Esophagus (tissue), 2 donors: ENCODE measurements at regions not wholly inside any gene's neighbourhood (a gene's known extent, or its start where the extent isn't known, plus 50 kb on each side); places are given as distances from the start of the nearest gene placed in this dataset.

Source experiments
- H3K27ac ChIP-seq, 2 donors: one replicate each; pipeline ENCODE4 v1.5.1; 2013; ENCODE audit warnings: low read depth in 2 of 2, mild to moderate bottlenecking in 2 of 2, inconsistent platforms in 1 of 2, low read length in 1 of 2, moderate library complexity in 1 of 2
- H3K27me3 ChIP-seq, 2 donors: one replicate each; pipeline ENCODE4 v1.6.1; 2013; ENCODE audit warnings: low read length in 2 of 2, control low read depth in 1 of 2, mild to moderate bottlenecking in 1 of 2; ENCODE audit not compliant: insufficient read depth in 2 of 2, control insufficient read depth in 1 of 2
- H3K36me3 ChIP-seq, 2 donors: one replicate each; pipeline ENCODE4 v1.6.1; 2013; ENCODE audit warnings: low read length in 1 of 2; ENCODE audit not compliant: control insufficient read depth in 2 of 2, insufficient read depth in 2 of 2
- H3K4me1 ChIP-seq, 2 donors: one replicate each; pipeline ENCODE4 v1.6.1; 2013; ENCODE audit warnings: low read length in 1 of 2; ENCODE audit not compliant: control insufficient read depth in 2 of 2, insufficient read depth in 2 of 2
- H3K4me3 ChIP-seq, 2 donors: one replicate each; pipeline ENCODE4 v1.5.1; 2013; ENCODE audit warnings: low read length in 2 of 2, mild to moderate bottlenecking in 2 of 2, low read depth in 1 of 2, moderate library complexity in 1 of 2
- H3K9me3 ChIP-seq, 2 donors: one replicate each; pipeline ENCODE4 v1.6.1; 2013; ENCODE audit warnings: mild to moderate bottlenecking in 2 of 2, low read depth in 1 of 2, low read length in 1 of 2, moderate library complexity in 1 of 2; ENCODE audit not compliant: control insufficient read depth in 2 of 2, insufficient read depth in 1 of 2
- WGBS, 2 donors: extraction: QIAGEN DNeasy Blood & Tissue Kit; methylation state at CpG; one replicate each; pipeline ENCODE4 v1.1.7; 2013; 5-methylcytosine and 5-hydroxymethylcytosine counted together
- donor health status: healthy with polysubstance abuse.
- donor health status: Bipolar disorder and iron deficiency.

DNA sequence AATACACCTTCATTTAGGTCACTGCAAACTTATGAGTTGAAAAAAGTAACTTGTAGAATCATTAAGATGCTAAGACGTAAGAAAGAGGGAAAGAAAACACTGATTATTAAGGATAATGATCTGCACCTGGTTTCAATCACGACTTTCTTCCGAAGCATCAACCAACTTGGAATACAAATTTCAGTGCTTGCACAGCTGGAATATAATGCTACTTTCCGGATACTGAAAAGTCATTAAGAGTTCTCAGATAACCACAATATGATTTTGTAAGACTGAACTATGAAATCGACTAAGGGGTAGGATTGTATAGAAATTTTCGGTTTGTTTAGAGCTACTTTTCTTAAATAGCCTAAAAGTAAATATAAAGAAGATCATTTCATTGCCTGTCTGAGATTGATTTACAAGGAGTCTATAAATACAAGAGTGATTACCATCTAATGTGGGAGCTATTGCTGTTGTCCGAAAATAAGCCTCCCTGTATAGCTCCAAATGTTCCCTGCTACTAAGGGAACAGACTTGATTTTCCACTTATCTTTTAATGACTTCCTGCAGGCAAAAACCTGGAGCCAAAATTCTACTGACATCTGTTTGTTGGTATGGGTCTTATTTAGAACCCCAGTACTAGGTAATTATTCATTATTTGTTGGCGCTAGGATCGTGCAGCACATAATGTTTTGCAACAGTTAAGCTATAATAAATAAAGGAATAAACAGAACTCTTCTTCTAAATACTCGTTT is 673.3 kb downstream of the KCNT2 start:
- 55 to 60% methylated on average over 10 of the region's 10 CpGs for WGBS, 2 donors
- Histone ChIP-seq H3K27ac (no peak overlapping the region), H3K4me1 (peaks cover 0 to 2% of the 10 kb centered on the region in 2 donors), H3K4me3 (no peak overlapping the region), H3K27me3 (no peaks in the 10 kb centered on the region), H3K9me3 (no peaks in the 10 kb centered on the region), H3K36me3 (no peaks in the 10 kb centered on the region)

DNA sequence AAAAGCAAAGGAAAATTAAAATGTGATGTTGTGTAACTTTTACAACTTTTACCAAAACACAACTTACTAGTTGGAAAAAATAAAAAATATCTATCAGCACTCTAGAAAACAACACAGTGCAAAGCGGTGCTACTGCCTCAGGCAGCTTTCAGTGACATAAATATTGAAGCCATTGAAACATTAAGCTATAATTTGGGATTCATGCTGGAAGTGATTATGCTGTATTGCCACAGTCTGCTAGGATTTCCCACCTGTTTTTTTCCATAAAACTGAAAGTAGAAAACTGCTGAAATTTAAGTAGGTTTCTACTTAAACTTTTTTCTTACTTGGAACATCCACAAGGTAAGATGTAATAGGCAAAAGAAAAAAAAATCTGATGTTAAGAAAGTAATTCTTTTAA is 674.4 kb downstream of the KCNT2 start:
- Histone ChIP-seq H3K9me3 (no peaks in the 10 kb centered on the region), H3K4me1 (peaks cover 0 to 2% of the 10 kb centered on the region in 2 donors), H3K4me3 (no peak overlapping the region), H3K27ac (no peak overlapping the region), H3K27me3 (no peaks in the 10 kb centered on the region), H3K36me3 (no peaks in the 10 kb centered on the region)
- 79 to 90% methylated on average over 1 of the region's 1 CpG for WGBS, 2 donors

DNA sequence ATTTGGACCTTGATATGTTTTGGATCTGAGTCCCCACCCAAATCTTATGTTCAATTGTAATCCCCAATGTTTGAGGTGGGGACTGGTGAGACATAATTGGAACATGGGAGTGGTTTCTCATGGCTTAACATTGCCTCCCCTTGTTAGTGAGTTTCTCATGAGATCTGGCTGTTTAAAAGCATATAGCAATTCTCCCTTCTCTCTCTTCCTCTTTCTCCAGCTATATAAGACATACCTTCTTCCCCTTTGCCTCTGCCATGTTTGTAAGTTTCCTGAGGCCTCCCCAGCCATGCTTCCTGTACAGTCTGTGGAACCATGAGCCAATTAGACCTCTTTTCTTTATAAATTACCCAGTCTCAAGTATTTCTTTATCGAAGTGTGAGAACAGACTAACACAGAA is 692.4 kb downstream of the KCNT2 start:
- 90 to 93% methylated on average over 1 of the region's 1 CpG for WGBS, 2 donors
- H3K4me1 ChIP-seq, result no peaks in the 10 kb centered on the region
- H3K36me3 ChIP-seq, result no peaks in the 10 kb centered on the region
- H3K27me3 ChIP-seq, result no peaks in the 10 kb centered on the region
- H3K27ac ChIP-seq, result no peak overlapping the region
- H3K9me3 ChIP-seq, result no peaks in the 10 kb centered on the region
- no peak overlapping the region for H3K4me3 ChIP-seq

DNA sequence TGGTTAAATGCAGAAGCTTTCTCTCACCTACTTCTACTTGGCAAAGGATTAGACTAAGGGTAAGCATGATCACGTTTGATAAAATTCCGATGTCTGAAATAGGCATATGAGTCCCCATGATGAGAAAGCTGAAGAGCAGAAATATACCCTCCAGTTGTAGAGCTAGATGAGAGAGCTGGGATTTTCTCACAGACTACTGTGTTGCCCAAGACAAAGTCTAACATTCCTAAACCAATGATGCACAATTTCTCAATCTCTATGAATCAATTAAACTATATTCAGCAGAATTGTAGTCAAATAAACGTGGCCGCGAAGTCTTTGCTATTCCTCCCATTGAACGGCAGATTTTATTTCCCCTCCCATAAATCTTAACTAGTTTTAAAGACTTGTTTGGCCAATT is 699.2 kb downstream of the KCNT2 start:
- 90 to 94% methylated on average over 6 of the region's 6 CpGs for WGBS, 2 donors
- Histone ChIP-seq H3K4me3 (no peak overlapping the region), H3K4me1 (no peaks in the 10 kb centered on the region), H3K36me3 (no peaks in the 10 kb centered on the region), H3K27me3 (no peaks in the 10 kb centered on the region), H3K27ac (no peak overlapping the region), H3K9me3 (no peaks in the 10 kb centered on the region)

DNA sequence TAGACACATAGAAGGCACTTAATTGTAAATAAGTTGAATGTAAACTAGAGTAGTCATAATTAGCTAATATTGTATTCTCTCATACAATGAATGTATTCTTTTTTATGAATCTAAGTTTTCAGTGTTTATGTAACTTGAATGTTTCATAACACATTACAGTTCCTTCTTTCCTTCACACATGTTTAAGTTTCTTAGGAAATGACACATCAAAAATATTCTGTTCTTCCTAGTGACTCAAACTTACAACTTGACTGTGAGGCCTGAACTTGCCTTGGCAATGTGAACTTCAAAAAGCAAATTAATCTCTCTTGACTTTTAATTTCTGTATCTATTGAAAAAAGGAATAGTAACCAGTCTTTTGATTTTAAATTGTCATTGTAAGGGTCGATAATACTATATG is 700.1 kb downstream of the KCNT2 start:
- no peaks in the 10 kb centered on the region for H3K4me1 ChIP-seq
- no peak overlapping the region for H3K4me3 ChIP-seq
- no peaks in the 10 kb centered on the region for H3K9me3 ChIP-seq
- 37 to 50% methylated on average over 1 of the region's 1 CpG for WGBS, 2 donors
- no peak overlapping the region for H3K27ac ChIP-seq
- no peaks in the 10 kb centered on the region for H3K36me3 ChIP-seq
- no peaks in the 10 kb centered on the region for H3K27me3 ChIP-seq

DNA sequence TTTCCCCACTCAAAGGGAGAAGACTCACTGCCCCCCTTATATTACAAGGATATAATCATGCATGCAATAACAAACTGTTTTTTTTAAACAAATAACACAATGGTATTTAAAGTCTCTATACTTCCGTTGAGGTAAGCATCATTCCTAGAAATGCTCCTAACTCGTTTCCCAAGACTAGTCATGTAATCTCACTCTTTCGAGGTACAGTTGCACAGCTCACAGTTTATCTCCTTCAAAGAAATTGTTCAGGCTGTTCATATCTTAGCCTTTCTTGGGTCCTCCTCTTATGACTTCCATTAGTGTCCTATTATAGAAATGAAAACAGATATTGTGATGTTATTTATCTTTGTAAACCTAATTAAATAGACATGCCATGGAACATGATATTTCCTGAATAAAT is 705.0 kb downstream of the KCNT2 start:
- Histone ChIP-seq H3K4me1 (no peaks in the 10 kb centered on the region), H3K36me3 (no peaks in the 10 kb centered on the region), H3K27ac (no peak overlapping the region), H3K4me3 (no peak overlapping the region), H3K9me3 (no peaks in the 10 kb centered on the region), H3K27me3 (no peaks in the 10 kb centered on the region)
- 76 to 84% methylated on average over 3 of the region's 3 CpGs for WGBS, 2 donors

DNA sequence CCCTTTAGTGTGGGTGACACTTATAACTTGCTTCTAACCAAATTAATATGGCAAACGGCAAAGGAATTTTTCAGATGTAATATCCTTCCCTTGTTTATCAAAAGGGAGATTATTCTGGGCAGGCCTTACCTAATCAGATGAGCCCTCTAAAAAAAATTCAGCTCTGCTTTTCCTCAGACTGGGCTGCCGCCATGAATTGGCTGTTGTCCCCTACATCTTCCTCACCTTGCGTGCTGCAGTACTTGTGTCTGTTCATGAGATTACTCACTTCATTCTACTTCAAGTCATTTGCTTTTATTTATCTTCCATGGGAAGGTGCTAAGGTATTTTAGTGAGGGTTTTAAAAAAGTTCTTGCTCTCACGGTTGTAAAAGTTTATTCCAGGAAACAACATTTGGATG is 705.5 kb downstream of the KCNT2 start:
- H3K4me1 ChIP-seq, result no peaks in the 10 kb centered on the region
- no peaks in the 10 kb centered on the region for H3K36me3 ChIP-seq
- no peak overlapping the region for H3K27ac ChIP-seq
- H3K4me3 ChIP-seq, result no peak overlapping the region
- H3K27me3 ChIP-seq, result no peaks in the 10 kb centered on the region
- H3K9me3 ChIP-seq, result no peaks in the 10 kb centered on the region
- 84 to 86% methylated on average over 4 of the region's 4 CpGs for WGBS, 2 donors

DNA sequence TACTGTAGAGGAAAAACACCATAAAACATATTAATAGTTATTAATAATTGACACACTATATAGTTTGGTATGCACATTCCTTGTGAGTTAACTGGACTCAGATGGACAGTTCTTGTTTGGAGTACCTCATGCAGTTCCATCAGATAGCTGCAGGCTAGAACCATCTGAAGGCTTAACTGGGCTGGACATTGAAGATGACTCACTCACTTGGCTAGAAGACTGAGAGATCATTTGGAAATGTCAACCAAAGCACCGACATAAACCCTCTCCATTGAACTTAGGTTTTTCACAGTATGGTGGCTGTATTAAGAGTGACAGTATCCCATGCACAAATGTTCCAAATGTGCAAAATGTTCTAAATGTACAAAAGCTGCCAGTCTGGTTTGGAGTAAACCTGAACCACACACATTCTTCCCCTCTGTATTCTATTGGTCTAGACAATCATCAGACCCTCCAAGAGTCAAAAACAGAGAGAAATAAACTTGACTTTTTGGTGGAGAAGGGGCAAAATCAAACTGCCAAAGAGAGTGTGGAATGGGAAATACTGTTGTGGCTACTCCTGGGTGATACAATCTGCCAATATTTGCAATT is 708.4 kb downstream of the KCNT2 start:
- WGBS, 2 donors, result 25 to 29% methylated on average over 1 of the region's 1 CpG
- no peaks in the 10 kb centered on the region for H3K36me3 ChIP-seq
- H3K4me1 ChIP-seq, result no peaks in the 10 kb centered on the region
- H3K9me3 ChIP-seq, result no peaks in the 10 kb centered on the region
- H3K27ac ChIP-seq, result no peak overlapping the region
- no peaks in the 10 kb centered on the region for H3K27me3 ChIP-seq
- H3K4me3 ChIP-seq, result no peak overlapping the region

DNA sequence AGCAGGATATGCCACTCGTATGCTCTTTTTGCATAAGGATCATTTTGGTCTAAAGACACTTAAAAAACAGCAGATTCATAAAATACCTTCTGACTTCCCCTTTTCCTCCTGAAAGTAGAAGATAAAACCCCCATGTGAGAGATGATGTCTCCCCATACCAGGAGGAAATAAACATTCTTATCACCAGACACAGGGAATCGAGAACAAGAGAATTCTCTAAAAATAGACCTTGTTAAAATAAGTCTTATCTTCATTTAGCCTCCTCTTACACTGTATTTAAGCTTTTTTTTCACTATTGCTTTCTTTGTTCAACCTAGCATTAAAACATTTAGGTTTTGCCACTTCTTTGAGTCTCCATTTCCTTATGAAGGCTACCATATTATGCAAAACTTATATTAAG is 709.3 kb downstream of the KCNT2 start:
- 44 to 53% methylated on average over 2 of the region's 2 CpGs for WGBS, 2 donors
- Histone ChIP-seq H3K36me3 (no peaks in the 10 kb centered on the region), H3K4me3 (no peak overlapping the region), H3K9me3 (no peaks in the 10 kb centered on the region), H3K27ac (no peak overlapping the region), H3K27me3 (no peaks in the 10 kb centered on the region), H3K4me1 (no peaks in the 10 kb centered on the region)

DNA sequence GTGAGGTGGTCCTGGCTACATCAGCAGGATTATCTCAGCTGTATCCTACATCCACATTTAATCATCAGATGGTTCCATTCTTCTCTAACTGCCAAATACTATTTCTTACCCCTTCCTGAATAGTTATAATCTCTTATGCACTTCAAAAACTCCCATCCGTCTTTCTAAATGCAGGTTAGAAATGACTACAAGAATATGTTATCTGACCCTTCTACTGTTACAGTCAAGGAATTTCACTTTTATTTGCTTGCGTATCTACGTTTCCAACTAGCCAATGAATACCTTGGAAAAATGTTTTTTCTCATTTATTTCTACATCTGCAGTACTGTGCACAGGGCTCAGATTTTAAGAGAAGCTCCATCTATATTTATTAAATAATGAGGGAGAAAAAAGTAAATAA is 709.9 kb downstream of the KCNT2 start:
- Histone ChIP-seq H3K4me1 (no peaks in the 10 kb centered on the region), H3K4me3 (no peak overlapping the region), H3K27me3 (no peaks in the 10 kb centered on the region), H3K27ac (no peak overlapping the region), H3K36me3 (no peaks in the 10 kb centered on the region), H3K9me3 (no peaks in the 10 kb centered on the region)
- 82 to 84% methylated on average over 3 of the region's 3 CpGs for WGBS, 2 donors
